ENCODE measurements at regions not wholly inside any gene's neighbourhood (a gene's known extent, or its start where the extent isn't known, plus 50 kb on each side); places are given as distances from the start of the nearest gene placed in this dataset.

- no peak for TF ChIP-seq CTCF (IDR thresholded peaks at IDR 0.05)
- no peak for TF ChIP-seq POLR2A (IDR thresholded peaks at IDR 0.05)
Measured at GRCh38 chr5:18219241-18219640, 585.0 kb downstream of the TAF11L14 start.

All from uterus (tissue), 2 donors.